ENCODE measurements at regions not wholly inside any gene's neighbourhood (a gene's known extent, or its start where the extent isn't known, plus 50 kb on each side); places are given as distances from the start of the nearest gene placed in this dataset.

GRCh38 chr14:105860615-105861580 lies 334.5 kb downstream of the TMEM121 start:
- no peak for TF ChIP-seq POLR2A (IDR thresholded peaks at IDR 0.05)
- TF ChIP-seq, protein P1, sequence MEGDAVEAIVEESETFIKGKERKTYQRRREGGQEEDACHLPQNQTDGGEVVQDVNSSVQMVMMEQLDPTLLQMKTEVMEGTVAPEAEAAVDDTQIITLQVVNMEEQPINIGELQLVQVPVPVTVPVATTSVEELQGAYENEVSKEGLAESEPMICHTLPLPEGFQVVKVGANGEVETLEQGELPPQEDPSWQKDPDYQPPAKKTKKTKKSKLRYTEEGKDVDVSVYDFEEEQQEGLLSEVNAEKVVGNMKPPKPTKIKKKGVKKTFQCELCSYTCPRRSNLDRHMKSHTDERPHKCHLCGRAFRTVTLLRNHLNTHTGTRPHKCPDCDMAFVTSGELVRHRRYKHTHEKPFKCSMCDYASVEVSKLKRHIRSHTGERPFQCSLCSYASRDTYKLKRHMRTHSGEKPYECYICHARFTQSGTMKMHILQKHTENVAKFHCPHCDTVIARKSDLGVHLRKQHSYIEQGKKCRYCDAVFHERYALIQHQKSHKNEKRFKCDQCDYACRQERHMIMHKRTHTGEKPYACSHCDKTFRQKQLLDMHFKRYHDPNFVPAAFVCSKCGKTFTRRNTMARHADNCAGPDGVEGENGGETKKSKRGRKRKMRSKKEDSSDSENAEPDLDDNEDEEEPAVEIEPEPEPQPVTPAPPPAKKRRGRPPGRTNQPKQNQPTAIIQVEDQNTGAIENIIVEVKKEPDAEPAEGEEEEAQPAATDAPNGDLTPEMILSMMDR (IDR thresholded peaks at IDR 0.05): no peak
